GM10248 (cell line): ENCODE measurements at regions not wholly inside any gene's neighbourhood (a gene's known extent, or its start where the extent isn't known, plus 50 kb on each side); places are given as distances from the start of the nearest gene placed in this dataset.
"Not testable (repeated sequence)": the region's sequence is repeated elsewhere in the genome, so short reads cannot be mapped to it uniquely, and the experiment has no call there.

ENCODE experiments used
- CTCF ChIA-PET: fragments of 300-600 bp; sonication (Branson Sonifier 250); formaldehyde crosslinking; extraction: SDS; loops from one replicate; lab custom pipeline; 2021; ENCODE audit warnings: antibody characterized with exemption; lab: Yijun Ruan, JAX
- POLR2A ChIA-PET: fragments of 350-650 bp; sonication (Branson Sonifier 250); formaldehyde crosslinking; extraction: SDS; loops from one replicate; lab custom pipeline; 2020; ENCODE audit warnings: antibody characterized with exemption; lab: Yijun Ruan, JAX
- DNase-seq: peaks from one replicate; pipeline ENCODE4 v3.0.0; 2012; ENCODE audit errors: extremely low spot score
- TF ChIP-seq, protein P1 (sequence below): IDR thresholded peaks from 2 replicates; pipeline ENCODE4 v1.5.1; 2012; ENCODE audit warnings: mild to moderate bottlenecking, low read depth; ENCODE audit errors: extremely low read depth, missing control alignments, control extremely low read depth

GRCh38 chr11:67780056-67780455 lies 105.6 kb upstream of the ALDH3B2 start:
- CTCF ChIA-PET = no interaction called here
- POLR2A ChIA-PET = no interaction called here
- DNase-seq = no peak
- TF ChIP-seq, protein P1, sequence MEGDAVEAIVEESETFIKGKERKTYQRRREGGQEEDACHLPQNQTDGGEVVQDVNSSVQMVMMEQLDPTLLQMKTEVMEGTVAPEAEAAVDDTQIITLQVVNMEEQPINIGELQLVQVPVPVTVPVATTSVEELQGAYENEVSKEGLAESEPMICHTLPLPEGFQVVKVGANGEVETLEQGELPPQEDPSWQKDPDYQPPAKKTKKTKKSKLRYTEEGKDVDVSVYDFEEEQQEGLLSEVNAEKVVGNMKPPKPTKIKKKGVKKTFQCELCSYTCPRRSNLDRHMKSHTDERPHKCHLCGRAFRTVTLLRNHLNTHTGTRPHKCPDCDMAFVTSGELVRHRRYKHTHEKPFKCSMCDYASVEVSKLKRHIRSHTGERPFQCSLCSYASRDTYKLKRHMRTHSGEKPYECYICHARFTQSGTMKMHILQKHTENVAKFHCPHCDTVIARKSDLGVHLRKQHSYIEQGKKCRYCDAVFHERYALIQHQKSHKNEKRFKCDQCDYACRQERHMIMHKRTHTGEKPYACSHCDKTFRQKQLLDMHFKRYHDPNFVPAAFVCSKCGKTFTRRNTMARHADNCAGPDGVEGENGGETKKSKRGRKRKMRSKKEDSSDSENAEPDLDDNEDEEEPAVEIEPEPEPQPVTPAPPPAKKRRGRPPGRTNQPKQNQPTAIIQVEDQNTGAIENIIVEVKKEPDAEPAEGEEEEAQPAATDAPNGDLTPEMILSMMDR = no peak

DNA sequence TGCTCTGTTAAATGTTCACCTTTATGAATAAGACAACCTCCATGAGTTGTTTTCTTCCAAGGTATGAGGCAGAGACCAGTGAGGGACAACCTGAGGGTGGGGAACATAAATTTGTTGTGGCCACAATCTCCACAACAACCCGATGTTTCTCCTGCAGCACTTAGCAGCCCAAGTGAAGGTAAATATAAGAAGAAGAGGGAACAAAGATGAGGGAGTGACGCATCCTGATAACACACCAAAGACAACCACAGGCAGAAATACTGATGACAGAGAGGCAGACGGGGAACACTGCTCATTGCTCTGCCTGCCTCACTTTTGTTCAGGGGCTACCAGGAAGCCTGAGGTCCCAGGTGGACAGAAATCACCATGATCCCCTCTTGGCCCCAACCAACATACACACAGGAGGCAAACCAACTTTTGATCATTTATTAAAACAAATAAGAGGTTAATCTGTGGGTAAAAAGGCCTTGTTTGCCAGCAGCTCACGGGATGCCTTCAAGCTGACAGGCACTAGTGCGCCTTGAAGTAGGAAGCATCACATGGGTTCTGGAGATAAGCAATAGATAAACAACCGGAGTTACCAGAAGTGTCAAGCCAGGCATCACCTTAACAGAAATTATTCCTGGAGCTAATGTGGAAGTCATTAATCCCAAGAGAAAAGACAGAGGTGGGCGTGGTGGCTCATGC lies 104.9 kb upstream of the ALDH3B2 start:
- POLR2A ChIA-PET, CTCF ChIA-PET, DNase-seq: not testable (repeated sequence)

GRCh38 chr11:67776852-67777520 lies 102.6 kb upstream of the ALDH3B2 start:
- ChIA-PET CTCF (no interaction called here), POLR2A (no interaction called here)
- TF ChIP-seq, protein P1 = no peak
- no peak for DNase-seq

DNA sequence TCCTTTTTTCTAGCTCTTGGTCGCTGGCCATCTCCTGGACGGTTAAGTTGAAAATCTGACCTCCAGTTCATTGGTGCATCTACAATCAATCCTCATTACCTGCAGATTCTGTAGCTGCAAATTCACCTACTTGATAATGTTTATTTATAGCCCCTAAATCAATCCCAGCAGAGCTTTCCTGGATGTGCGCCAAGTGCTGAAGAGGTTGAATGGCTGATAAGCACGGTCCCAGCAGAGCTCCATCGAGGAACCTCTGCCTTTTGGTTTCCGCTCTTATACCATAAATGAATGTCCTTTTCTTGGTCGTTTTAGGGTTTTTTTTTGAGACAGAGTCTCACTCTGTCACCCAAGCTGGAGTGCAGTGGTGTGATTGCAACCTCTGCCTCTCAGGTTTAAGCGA lies 99.8 kb upstream of the ALDH3B2 start:
- CTCF ChIA-PET = interaction anchor here (1.2 to 1.4 kb wide), 2 partner anchors 126 to 232 kb away, joined by 3 read pairs; no protein-coding TSS in a partner anchor
- DNase-seq, POLR2A ChIA-PET: not testable (repeated sequence)

GRCh38 chr11:67768001-67768730 lies 93.7 kb upstream of the ALDH3B2 start:
- POLR2A ChIA-PET, CTCF ChIA-PET, DNase-seq: not testable (repeated sequence)

DNA sequence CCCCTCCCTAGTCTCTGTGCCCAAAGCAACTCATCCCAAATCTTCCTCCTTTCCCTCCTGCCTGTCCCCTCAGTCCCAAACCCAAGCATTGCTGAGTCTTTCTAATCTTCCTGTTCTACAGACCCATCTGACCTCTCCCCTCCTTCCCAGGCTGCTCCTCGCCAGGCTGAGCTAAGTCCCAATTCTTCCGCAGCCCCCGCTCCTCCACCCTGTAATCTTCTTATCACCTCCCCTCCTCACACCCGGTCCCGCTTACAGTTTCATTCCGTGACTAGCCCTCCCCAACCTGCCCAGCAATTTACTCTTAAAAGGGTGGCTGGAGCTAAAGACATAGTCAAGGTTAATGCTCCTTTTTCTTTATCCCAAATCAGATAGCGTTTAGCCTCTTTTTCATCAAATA lies 86.8 kb upstream of the ALDH3B2 start:
- POLR2A ChIA-PET, DNase-seq, CTCF ChIA-PET: not testable (repeated sequence)

- CTCF ChIA-PET, POLR2A ChIA-PET, DNase-seq: not testable (repeated sequence)
Observed at GRCh38 chr11:67759321-67759720, 84.9 kb upstream of the ALDH3B2 start.

DNA sequence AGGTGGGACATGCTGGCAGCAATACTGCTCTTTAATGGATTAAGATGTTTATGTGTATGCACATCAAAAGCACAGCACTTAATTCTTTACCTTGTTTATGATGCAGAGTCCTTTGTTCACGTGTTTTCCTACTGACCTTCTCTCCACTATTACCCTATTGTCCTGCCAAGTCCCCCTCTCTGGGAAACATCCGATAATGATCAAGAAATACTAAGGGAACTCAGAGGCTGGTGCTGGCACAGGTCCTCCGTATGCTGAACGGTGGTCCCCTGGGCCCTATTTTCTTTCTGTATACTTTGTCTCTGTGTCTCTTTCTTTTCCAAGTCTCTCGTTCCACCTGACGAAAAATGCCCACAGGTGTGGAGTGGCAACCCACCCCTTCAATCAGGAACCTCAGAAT lies 84.0 kb upstream of the ALDH3B2 start:
- DNase-seq, POLR2A ChIA-PET, CTCF ChIA-PET: not testable (repeated sequence)

GRCh38 chr11:67758009-67758408 lies 83.6 kb upstream of the ALDH3B2 start:
- CTCF ChIA-PET, DNase-seq, POLR2A ChIA-PET: not testable (repeated sequence)

- POLR2A ChIA-PET, DNase-seq, CTCF ChIA-PET: not testable (repeated sequence)
Observed at GRCh38 chr11:67753820-67754219, 79.4 kb upstream of the ALDH3B2 start.

GRCh38 chr11:67745181-67745726 lies 70.8 kb upstream of the ALDH3B2 start:
- no peak for DNase-seq
- TF ChIP-seq, protein P1 = no peak
- ChIA-PET CTCF (no interaction called here), POLR2A (no interaction called here)

GRCh38 chr11:67744231-67744630 lies 69.8 kb upstream of the ALDH3B2 start:
- CTCF ChIA-PET, POLR2A ChIA-PET, DNase-seq: not testable (repeated sequence)

DNA sequence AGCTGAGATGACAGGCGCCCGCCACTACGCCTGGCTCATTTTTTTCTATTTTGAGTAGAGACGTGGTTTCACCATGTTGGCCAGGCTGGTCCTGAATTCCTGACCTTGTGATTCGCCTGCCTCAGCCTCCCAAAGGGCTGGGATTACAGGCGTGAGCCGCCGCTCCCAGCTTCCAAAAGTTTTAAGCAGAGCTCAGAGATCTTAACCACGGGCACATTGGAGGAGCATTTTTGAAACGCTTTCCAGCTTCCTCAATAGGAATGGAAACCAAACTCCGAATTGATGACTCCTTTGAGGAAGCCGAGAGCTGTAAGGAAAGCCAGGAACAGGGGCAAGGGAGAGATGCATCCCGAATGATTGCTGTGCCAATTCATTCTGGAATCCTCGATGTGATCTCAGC lies 63.8 kb upstream of the ALDH3B2 start:
- CTCF ChIA-PET, DNase-seq, POLR2A ChIA-PET: not testable (repeated sequence)

- POLR2A ChIA-PET, CTCF ChIA-PET, DNase-seq: not testable (repeated sequence)
Observed at GRCh38 chr11:67737562-67738080, 63.2 kb upstream of the ALDH3B2 start.
